PFSK-1 (cell line): ENCODE measurements at regions not wholly inside any gene's neighbourhood (a gene's known extent, or its start where the extent isn't known, plus 50 kb on each side); places are given as distances from the start of the nearest gene placed in this dataset.

Experiments
- FOXP2 ChIP-seq: optimal IDR thresholded peaks from 2 replicates; pipeline ENCODE3; 2011; ENCODE audit warnings: borderline replicate concordance, control low read depth, inconsistent platforms; ENCODE audit not compliant: insufficient read depth; ENCODE audit errors: extremely low read length, extremely low read depth
- POLR2AphosphoS5 ChIP-seq: IDR thresholded peaks from 2 replicates; pipeline ENCODE4 v1.6.1; 2012; ENCODE audit warnings: low read depth, mild to moderate bottlenecking, control low read depth, low read length, moderate library complexity
- REST ChIP-seq, 2 experiments: IDR thresholded peaks; 2 replicates each; pipeline versions ENCODE4 v1.6.1 to v1.8.0; 2011 to 2012; ENCODE audit warnings: low read depth in 2 of 2, low read length in 2 of 2, control low read depth in 1 of 2, inconsistent platforms in 1 of 2, mild to moderate bottlenecking in 1 of 2, moderate library complexity in 1 of 2; ENCODE audit not compliant: insufficient read depth in 1 of 2
- SIN3A ChIP-seq: IDR thresholded peaks from 2 replicates; pipeline ENCODE4 v1.6.1; 2012; ENCODE audit warnings: mild to moderate bottlenecking, low read length, moderate library complexity, borderline replicate concordance; ENCODE audit not compliant: insufficient read depth
- TAF1 ChIP-seq: IDR thresholded peaks from 2 replicates; pipeline ENCODE4 v1.6.1; 2012; ENCODE audit warnings: low read length, control low read depth, borderline replicate concordance; ENCODE audit not compliant: insufficient read depth

GRCh38 chr6:147793871-147794643 lies 285.6 kb downstream of the SAMD5 start:
- TF ChIP-seq SIN3A (no peak), REST (IDR thresholded peaks at IDR 0.05; ENCODE audit: insufficient read depth in 1 of 2, low read depth in 2 of 2, low read length in 2 of 2) (no peak), TAF1 (no peak), POLR2AphosphoS5 (no peak)

GRCh38 chr6:147802459-147802858 lies 294.0 kb downstream of the SAMD5 start:
- TF ChIP-seq SIN3A (no peak), POLR2AphosphoS5 (no peak), FOXP2 (no peak), TAF1 (no peak), REST (IDR thresholded peaks at IDR 0.05; ENCODE audit: insufficient read depth in 1 of 2, low read depth in 2 of 2, low read length in 2 of 2) (no peak)

- no peak for TF ChIP-seq REST (IDR thresholded peaks at IDR 0.05; ENCODE audit: insufficient read depth in 1 of 2, low read depth in 2 of 2, low read length in 2 of 2)
- TF ChIP-seq POLR2AphosphoS5 = no peak
Measured at GRCh38 chr6:147805155-147805554, 296.7 kb downstream of the SAMD5 start.

GRCh38 chr6:147806697-147807096 lies 298.2 kb downstream of the SAMD5 start:
- no peak for TF ChIP-seq SIN3A
- no peak for TF ChIP-seq POLR2AphosphoS5
- no peak for TF ChIP-seq FOXP2
- TF ChIP-seq REST (IDR thresholded peaks at IDR 0.05; ENCODE audit: insufficient read depth in 1 of 2, low read depth in 2 of 2, low read length in 2 of 2) = no peak
- TF ChIP-seq TAF1 = no peak

GRCh38 chr6:147808640-147809039 lies 300.1 kb downstream of the SAMD5 start:
- TF ChIP-seq REST (IDR thresholded peaks at IDR 0.05; ENCODE audit: insufficient read depth in 1 of 2, low read depth in 2 of 2, low read length in 2 of 2) (no peak), TAF1 (no peak), FOXP2 (no peak), POLR2AphosphoS5 (no peak)
